GM19023 (cell line): ENCODE measurements at regions not wholly inside any gene's neighbourhood (a gene's known extent, or its start where the extent isn't known, plus 50 kb on each side); places are given as distances from the start of the nearest gene placed in this dataset.

Source experiments
- ATAC-seq: cut with Tn5 transposase; IDR thresholded peaks from one replicate; pipeline ENCODE4 v1.9.1; 2021; ENCODE audit warnings: mild to moderate bottlenecking, moderate library complexity; ENCODE audit not compliant: unreplicated experiment

DNA sequence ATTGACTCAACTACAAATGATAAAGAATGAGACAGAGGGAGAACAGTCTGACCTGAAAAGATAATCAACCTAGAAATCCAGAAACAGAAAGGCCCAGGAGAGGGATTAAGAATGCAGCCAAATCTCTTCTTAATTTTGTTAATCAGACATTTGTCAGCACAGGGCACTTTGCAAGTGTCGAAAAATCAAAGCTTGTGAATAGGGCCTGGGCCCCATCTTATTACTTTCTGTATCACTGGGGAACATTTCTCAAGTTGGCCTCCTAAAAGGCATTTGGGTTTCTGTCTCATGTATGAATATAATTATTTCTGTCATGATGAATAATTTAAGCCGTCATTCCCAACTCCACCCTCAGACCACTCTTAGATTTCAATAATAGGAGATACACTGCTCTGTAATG lies 308.4 kb upstream of the PRKCQ start:
- ATAC-seq: no peak

DNA sequence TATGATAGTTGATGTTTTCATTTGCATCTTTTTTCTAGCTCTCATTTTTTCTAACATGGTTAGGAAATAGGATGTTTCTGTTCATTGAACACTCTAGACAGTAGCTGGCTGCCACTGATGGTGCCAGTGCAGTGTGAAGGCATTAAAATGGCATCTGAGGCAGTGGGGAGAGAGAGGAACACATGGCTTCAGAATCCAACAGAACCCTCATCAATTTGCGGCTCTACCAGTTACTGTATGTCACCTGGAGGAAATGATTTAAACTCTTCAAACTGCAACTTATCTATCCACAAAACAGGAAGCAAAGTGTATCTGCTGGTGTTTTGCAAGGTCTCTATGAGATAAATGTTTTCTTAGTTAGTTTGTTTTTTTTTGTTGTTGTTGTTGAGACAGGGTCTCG lies 305.2 kb upstream of the PRKCQ start:
- ATAC-seq: no peak

DNA sequence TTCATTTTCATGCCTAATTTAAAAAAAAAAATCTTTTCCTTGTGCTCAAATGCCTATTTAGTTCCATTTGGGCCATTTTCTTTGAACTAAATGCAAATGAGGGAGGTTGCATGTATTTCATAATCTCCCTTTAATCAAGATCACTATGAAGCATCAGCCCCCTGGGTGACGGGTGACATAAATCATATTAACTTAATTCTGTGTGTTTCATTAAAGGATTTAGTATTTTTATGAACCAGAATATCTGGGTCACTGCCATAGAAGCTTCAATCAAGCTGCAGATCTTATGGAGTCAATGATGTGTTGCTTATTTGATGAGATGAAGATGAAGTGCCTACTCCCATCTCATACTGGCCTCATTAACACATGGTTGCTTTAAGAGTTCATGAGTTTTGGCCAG lies 301.9 kb upstream of the PRKCQ start:
- ATAC-seq: no peak

DNA sequence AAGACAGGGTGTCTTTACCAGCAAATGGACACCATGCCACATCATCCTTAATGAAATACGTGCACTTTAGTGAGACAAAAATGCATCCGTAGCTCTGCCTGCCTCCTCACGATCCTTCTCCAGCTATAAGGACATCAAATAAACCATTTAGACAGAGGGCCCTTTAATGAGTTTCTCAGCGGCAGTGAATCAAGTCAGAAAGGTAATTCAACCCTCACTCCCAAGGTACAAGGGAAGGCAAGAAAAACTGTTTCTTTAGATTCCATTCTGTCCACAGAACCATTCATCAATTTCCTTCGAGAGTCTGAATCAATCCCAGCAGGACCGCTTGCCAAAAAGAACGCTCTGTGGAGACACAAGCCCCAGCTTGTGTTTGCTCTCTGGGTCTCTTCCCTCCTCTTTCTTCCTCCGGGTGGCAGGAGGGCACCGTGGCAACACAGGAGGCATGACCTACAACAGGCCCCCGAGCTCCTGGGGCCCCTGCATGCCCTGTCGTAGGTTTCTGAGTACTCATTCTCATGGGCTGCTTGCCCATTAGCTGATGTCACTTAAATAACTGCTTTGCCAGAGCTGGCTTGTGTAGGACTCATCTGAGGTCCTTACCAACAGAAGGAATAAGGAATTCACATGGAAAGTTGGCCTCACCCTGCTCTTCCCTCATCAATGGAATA lies 297.8 kb upstream of the PRKCQ start:
- no peak for ATAC-seq

DNA sequence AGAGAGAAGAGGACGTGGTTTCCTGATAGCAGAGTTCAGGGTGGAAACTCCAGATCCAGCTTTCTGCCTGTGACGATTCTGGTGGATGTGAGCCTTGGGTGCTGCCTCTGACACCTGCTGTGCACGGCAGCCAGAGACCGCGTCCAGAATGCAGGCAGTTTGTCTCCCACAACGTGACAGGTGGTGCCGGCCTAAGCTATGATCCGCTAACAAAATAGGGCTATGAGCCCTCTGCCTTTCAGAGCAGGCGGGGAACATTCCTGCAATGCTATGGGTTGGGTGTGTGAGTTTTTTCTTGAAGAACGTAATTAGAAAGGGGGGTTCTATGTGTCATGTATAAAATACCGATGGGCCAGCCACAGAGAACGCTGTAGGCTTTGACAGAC lies 297.3 kb upstream of the PRKCQ start:
- no peak for ATAC-seq

DNA sequence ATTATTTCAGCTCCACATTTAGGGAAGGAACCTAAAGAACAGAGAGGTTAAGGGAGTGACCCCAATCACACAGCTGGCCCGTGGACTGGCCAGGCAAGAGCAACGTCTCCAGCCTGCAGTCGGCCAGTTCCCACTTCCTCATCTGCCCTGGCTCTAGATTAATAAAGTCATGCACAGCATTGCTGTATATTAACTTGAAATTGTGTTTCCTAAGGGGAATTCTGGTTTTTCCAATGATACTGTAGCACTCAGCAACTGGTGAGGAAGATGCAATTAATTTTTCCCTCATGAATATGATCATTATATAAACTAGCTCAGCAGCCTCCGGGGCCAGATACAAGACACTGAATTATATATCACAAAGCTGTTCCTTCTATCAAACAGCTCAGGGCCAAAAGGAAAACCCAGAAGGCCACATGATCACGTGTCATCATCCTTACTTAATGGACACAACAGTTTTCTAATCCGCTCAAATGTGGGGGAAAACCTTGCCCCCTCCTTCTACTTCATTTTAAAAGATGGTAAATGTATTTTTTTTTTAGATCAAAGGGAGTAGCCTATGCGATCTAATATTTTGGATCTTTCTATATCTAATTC lies 295.3 kb upstream of the PRKCQ start:
- ATAC-seq: no peak

DNA sequence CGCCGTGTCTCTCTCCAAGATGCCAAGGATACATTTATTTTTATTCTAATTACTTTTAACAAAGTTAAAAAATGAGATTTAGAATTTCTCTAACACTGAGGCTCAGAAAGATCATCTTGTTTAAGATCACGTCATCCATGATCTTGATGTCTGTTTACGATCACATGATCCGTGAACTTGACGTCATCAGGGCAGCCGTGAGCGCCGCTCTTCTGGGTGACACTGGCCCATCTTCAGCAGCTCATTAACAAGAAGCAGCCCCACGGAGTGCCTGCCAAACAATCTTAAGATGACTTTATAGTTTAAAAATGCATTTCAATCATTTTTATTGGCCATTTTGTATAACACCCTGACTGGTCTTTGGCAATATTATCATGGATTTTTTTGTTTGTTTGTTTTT lies 291.1 kb upstream of the PRKCQ start:
- ATAC-seq: no peak

DNA sequence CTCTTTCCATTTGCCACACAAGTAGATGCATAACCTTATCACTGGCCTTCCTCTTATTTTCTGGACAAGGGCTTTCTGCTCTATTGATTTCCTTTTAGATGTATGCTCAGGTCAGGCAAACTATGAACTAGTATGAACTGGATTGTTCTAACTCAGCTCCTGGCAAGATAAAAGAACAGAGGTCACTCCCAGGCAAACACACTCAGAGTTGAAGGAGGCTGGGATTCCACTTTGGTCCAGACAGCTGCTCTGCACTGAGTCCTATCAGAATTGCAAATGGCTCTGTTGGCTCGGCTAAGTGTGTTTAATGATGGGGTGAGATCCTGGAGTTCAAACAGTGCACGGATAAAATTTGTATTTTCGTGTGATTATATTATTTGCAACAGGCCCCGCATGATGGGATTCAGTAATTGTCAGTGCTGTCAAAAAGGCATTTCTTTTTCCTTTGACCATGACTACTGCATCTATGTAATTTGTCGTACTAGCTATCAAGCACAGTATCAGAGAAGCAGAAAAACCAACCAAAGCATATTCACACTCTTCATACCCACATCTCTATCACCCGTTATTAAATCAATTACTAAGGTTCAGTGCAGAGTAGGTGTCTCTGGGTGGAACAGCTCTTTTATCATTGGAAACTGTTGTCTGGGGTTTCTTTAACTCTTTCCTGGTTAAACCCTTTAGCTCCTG lies 288.1 kb upstream of the PRKCQ start:
- no peak for ATAC-seq

DNA sequence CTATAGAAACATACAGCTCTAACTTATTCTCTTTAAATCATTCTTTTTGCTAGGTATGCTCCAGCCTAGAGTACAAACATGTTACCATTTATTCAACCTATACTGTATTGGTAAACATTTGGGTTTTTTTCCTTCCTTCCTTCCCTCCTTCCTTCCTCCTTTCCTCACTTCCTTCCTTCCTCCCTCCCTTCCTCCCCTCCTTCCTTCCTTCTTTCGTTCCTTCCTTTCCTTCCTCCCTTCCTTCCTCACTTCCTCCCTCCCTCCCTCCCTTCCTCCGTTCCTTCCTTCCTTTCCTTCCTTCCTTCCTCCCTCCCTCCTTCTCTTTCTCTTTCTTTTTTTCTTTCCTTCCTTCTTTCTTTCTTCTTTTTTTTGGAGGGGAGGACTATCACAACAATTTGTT lies 286.7 kb upstream of the PRKCQ start:
- no peak for ATAC-seq

DNA sequence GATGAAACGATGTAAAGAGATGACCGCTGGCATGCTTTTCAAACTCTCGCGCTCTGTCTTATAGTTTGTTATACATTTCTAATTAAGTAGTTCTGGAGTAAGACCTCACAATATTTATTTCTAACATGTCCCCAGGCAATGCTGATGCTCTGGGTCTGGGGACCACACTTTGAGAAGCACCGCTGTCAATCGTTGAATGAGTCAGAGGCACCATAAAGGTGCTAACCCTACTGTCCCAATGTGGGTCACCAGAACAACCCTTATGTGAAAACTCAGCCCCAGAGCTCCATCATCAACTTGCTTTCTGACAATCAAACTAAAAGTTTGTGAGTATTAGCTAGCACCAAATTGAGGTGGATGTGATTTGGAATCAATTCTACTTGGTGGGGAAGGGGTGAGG lies 284.1 kb upstream of the PRKCQ start:
- no peak for ATAC-seq

DNA sequence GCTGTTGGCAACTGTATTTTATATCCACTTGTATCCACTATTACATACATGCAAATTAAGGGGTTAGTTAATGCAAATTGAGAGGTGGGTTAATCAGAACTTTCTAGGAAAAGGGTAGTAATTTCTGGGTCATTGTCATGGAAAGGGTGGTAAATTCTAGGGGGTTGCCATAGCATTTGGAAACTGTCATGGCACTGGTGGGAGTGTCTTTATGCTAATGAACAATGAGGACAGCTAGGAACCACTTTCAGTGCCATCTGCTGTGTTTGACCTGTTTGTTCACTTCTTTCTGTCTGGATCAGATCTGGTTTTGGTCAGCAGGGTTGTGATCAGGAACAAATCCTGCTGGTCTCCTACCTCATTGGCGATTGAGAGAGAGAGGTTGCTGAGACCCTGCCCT lies 283.3 kb upstream of the PRKCQ start:
- ATAC-seq: no peak

DNA sequence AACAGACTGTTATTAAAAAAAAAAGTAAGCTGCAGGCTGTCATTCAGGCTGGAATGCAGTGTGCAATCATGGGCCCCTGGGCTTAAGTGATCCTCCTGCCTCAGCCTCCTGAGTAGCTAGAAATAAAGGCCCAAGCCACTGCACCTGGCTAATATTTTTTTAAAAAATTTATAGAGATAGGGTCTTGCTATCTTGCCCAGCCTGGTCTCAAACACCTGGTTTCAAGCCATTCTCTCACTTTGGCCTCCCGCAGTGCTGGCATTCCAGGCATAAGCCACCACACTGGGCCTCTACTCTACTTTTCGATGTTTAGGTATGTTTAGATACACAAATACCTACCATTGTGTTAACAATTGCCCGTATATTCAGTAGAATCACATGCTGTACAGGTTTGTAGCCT lies 270.4 kb upstream of the PRKCQ start:
- no peak for ATAC-seq

DNA sequence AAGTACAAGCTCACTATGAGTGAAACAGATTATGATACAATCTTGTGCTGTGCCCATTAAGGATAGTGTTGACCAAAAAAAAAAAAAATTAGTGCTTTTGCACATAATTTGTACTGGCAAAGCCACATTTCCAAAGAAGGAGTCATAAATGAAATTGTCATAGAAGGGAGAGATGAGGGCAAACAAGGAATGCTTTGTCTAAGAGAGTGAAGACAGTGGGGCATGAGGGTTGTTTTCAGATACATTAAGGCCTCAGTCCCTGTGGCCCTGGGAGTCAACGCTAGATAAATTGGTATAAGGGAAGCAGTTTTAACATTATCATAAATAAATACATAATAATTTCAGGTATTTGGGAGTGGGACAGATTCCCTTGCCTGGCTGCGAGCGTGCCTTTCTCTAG lies 267.5 kb upstream of the PRKCQ start:
- no peak for ATAC-seq

DNA sequence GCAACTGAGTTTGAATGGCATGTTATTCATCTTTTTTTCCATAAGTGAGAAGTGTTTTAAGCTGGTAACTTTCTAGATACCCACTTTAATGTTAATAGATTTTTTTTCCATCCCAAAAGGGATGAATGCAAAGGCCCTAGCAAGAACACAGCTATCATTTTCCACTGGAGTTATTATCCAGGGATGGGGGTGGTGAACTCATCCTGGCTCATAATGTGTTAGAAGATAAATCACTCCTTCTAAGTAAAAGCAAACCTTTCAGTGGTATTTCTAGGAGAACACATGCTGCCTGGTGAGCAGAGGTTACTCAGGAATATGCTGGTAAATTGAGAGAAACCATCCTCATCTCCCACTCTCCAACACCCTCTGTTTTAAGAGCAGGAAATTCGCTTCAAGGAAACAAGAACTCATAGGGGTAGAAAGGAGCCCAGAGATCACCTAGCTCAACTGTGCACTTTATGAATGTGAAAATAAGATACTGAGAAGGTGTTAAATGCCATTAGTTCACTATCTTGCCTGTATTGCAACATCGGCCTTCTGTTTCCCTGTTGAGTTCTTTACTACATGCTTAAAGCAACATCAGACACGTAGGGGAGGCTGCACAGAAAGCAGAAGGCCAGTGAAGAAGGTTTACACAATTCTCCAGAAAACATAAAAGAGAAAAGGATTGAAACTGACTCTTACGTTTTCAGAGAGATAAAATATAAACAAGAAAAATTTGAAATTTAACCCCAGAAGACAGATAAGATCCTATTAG lies 264.0 kb upstream of the PRKCQ start:
- no peak for ATAC-seq

DNA sequence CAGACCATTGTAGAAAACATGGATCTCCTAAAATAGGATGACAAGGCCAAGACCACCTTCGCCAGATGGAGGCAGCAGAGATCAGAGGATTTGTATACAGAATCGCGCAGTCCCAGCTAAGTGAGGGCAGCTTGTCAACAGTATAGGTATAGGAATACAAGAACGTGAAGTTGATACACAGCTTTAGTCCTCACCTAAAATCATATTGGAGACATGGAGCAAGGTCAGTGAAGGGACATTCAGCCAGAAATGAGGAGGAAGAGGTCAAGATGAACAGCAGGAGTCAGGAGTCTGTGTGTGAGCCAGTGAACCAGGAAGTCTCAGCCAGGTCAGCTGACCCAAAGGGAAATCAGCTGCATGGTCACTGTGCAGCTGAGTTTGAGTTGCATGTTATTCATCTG lies 263.4 kb upstream of the PRKCQ start:
- no peak for ATAC-seq

DNA sequence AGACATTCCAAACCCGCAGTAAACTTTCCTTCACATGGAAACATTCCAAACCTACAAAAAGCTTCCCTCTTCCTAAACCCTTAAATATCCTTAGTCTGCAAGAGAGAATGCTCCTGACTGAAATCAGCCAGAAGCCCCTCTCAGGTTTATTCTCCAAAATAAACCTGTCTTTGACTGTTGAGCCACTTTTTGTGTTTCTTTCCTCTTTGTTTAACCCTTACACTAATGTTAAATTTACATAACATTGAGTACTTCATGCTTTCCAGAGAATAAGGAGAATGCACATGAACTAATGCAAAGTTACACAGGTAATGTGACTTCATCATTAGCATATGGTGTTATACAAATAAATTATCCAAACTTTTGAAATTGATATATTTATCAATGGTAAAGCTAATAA lies 262.6 kb upstream of the PRKCQ start:
- ATAC-seq: no peak

DNA sequence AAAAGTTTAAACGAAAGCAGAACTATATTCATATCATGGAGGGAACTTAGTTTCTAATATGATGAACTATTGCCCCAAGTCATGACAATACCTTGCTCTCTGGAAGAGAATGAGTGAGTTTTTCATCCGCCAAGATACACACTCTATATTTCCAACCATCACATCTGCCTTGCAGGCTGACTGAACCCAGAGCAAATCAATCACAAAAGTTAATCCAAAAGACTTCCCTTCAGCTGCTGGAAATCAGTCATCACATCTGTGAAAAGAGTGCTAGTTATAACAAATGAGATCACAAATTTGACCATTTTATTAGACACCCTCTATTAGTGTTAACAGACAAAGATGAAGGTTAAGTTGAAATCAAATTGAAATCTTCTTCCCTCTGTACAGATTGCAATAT lies 261.7 kb upstream of the PRKCQ start:
- ATAC-seq: no peak

DNA sequence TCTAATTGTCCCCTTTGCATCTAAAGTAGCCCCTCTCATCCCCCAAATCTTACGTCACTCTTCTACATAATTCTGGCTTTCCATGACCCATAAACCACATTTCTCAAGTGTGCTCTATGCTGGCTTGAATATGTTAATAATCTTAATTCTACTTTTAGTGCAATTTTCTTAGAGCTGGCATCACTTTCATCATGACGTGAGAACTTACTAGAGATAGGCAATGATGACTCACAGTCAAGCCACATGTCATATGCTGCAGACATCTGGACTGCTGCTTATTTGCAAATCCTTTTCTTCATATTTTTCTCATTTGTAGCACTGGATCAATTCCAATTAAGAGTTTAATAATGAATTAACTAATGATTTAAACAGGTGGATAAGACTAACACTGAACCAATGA lies 260.7 kb upstream of the PRKCQ start:
- ATAC-seq: no peak

DNA sequence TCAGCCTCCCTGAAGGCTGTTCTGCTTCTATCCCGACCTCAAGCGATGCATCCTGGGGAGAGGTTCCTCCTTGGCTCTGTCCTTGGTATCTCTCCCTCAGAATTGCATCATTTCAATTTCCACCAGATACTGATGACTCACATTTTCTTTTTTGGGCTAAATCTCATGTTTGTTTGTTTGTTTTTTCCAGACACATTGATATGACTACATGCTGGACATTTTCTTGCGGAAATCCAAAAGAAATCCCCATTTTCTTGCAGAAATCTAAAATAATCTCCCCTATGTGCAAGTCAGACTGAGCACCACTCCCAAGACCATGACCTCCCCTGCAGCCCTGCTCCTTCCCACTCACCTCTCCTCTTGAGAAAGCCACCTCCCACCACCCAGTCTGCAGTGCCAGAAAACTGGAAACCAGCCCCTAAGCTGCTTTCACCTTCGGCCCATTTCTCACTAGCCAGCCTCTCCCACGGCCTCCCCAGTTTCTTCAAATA lies 260.2 kb upstream of the PRKCQ start:
- ATAC-seq: no peak

DNA sequence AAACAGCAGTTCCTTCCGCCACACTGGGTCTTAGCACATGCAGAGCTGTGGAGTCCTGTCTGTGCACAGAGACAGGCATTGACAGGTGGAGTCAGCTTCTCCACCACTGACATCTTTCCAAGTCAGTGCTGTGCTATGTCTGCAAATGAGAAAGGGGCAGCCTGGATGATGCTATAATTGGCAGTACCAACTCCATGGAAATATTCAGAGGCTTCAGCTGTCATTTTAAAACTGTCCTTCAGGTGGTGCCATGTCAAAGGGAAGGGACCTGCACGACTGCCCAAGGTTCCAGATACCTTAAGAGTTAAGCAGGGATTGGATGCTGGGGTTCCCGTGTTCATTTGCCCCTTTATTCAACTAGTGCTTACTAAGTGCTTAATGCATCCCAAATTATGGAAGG lies 258.0 kb upstream of the PRKCQ start:
- ATAC-seq: no peak

DNA sequence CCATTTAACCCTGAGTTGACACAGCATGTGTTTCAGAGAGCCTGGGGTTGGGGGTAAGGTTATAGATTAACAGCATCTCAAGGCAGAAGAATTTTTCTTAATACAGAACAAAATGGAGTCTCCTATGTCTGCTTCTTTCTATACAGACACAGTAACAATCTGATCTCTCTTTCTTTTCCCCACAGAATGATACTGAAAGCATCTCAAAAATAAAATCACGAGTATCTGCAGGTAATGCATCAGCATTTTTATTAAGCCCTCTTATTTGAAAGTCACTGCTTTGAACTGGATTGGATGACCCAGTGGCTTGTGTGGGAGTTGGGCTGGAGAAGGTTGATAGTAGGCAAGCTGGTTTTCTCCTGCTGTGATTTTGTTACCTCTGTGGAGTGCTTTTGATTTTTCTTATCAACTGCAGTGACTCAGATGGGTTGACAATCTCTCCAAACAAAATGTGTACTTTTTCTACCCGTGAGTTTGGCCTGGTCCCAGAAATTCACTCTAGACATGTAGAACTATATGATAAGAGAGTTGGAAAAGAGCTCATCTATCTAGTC lies 253.5 kb upstream of the PRKCQ start:
- no peak for ATAC-seq
